GM23248 (cell line): ENCODE measurements at regions not wholly inside any gene's neighbourhood (a gene's known extent, or its start where the extent isn't known, plus 50 kb on each side); places are given as distances from the start of the nearest gene placed in this dataset.

Experiments used
- EZH2 ChIP-seq: fragments of 200-600 bp; sonication (generic); IDR thresholded peaks from 2 replicates; pipeline ENCODE4 v1.6.1; 2018; ENCODE audit warnings: antibody characterized with exemption, mild to moderate bottlenecking; ENCODE audit not compliant: insufficient read depth, poor library complexity, severe bottlenecking
- EZH2phosphoT487 ChIP-seq: fragments of 200-600 bp; sonication (generic); IDR thresholded peaks from 2 replicates; pipeline ENCODE4 v1.6.1; 2018; ENCODE audit warnings: antibody characterized with exemption, moderate library complexity, mild to moderate bottlenecking, low read depth; ENCODE audit not compliant: insufficient read depth

GRCh38 chr9:107673861-107674720 lies 184.5 kb upstream of the KLF4 start:
- no peak for TF ChIP-seq EZH2phosphoT487
- TF ChIP-seq EZH2, result no peak
